ENCODE measurements at regions not wholly inside any gene's neighbourhood (a gene's known extent, or its start where the extent isn't known, plus 50 kb on each side); places are given as distances from the start of the nearest gene placed in this dataset.

DNA sequence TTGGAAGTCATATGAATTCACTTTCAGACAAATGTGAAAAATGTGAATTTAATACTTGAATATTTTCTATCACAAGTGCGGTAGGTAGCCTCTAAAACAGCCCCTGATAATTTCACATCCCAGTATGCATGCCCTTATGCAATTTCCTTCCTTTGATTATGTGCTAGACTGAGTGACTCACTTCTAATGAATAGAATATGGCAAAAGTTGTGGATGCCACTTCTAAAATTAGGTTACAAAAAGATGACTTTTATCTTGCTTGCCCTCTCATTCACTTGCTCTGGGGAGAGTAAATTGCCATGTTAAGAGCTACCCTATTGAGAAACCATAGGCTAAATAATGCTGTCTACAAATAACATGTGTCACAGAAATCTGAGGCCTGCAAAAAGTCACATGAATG is 402.5 kb upstream of the PCDH9 start:
- no peak overlapping the region for H3K4me2 ChIP-seq (ENCODE audit: low read length)

DNA sequence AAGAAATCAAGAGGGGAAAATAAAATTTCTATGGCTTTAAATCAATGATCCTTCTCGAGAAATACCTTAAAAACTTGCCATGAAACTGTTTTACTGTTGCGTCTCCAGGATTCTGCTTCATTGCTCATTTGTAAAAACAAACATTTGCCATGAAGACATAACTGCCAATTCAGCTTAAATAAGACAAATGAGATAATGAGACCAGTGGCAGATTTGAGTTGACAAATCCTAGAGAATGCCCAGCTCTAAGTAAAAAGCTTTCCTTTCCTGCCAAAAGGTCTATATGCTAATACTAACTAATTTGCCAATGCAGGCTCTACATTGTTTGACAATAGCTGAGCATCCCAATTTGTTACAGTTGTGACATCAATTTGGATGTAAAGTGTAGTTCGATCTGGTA is 400.5 kb upstream of the PCDH9 start:
- no peaks in the 10 kb centered on the region for H3K36me3 ChIP-seq (ENCODE audit: control insufficient read depth, low read length)
- no peaks in the 10 kb centered on the region for H3F3A ChIP-seq (ENCODE audit: control insufficient read depth, insufficient read depth)
- no peaks in the 10 kb centered on the region for H3K9me2 ChIP-seq (replicated peaks; ENCODE audit: control insufficient read depth, low read length)
- no peaks in the 10 kb centered on the region for H3K9me3 ChIP-seq (ENCODE audit: control insufficient read depth, insufficient read depth, low read length)
- no peak overlapping the region for H3K4me2 ChIP-seq (ENCODE audit: low read length)
- no peaks in the 10 kb centered on the region for H4K20me1 ChIP-seq (ENCODE audit: control insufficient read depth, insufficient read depth, low read depth, low read length)
- no peaks in the 10 kb centered on the region for H3K27me3 ChIP-seq (ENCODE audit: control insufficient read depth, low read length)
- no peak overlapping the region for H3K27ac ChIP-seq (ENCODE audit: low read depth, low read length)
- no peaks in the 10 kb centered on the region for H3K4me1 ChIP-seq (ENCODE audit: control insufficient read depth, low read length)
- H3K4me3 ChIP-seq (ENCODE audit: low read length), result no peak overlapping the region
- TF ChIP-seq EZH2phosphoT487 (IDR thresholded peaks at IDR 0.05; ENCODE audit: borderline replicate concordance, low read length), result no peak
- TF ChIP-seq, protein P1, sequence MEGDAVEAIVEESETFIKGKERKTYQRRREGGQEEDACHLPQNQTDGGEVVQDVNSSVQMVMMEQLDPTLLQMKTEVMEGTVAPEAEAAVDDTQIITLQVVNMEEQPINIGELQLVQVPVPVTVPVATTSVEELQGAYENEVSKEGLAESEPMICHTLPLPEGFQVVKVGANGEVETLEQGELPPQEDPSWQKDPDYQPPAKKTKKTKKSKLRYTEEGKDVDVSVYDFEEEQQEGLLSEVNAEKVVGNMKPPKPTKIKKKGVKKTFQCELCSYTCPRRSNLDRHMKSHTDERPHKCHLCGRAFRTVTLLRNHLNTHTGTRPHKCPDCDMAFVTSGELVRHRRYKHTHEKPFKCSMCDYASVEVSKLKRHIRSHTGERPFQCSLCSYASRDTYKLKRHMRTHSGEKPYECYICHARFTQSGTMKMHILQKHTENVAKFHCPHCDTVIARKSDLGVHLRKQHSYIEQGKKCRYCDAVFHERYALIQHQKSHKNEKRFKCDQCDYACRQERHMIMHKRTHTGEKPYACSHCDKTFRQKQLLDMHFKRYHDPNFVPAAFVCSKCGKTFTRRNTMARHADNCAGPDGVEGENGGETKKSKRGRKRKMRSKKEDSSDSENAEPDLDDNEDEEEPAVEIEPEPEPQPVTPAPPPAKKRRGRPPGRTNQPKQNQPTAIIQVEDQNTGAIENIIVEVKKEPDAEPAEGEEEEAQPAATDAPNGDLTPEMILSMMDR (IDR thresholded peaks at IDR 0.05; ENCODE audit: low read depth, low read length, poor library complexity, severe bottlenecking), result no peak
- H3K79me2 ChIP-seq (ENCODE audit: control insufficient read depth, low read length), result no peaks in the 10 kb centered on the region

More for the DNA sequence above, 402.5 kb upstream of the PCDH9 start:
- no peaks in the 10 kb centered on the region for H3K27me3 ChIP-seq (ENCODE audit: control insufficient read depth, low read length)
- no peaks in the 10 kb centered on the region for H3K9me2 ChIP-seq (replicated peaks; ENCODE audit: control insufficient read depth, low read length)
- TF ChIP-seq EZH2phosphoT487 (IDR thresholded peaks at IDR 0.05; ENCODE audit: borderline replicate concordance, low read length), result no peak
- TF ChIP-seq, protein P1 (IDR thresholded peaks at IDR 0.05; ENCODE audit: low read depth, low read length, poor library complexity, severe bottlenecking), result no peak
- H3K4me3 ChIP-seq (ENCODE audit: low read length), result no peak overlapping the region
- H3K4me1 ChIP-seq (ENCODE audit: control insufficient read depth, low read length), result no peaks in the 10 kb centered on the region
- H3K79me2 ChIP-seq (ENCODE audit: control insufficient read depth, low read length), result no peaks in the 10 kb centered on the region
- H3K27ac ChIP-seq (ENCODE audit: low read depth, low read length), result no peak overlapping the region
- H3F3A ChIP-seq (ENCODE audit: control insufficient read depth, insufficient read depth), result no peaks in the 10 kb centered on the region
- H3K36me3 ChIP-seq (ENCODE audit: control insufficient read depth, low read length), result no peaks in the 10 kb centered on the region
- H4K20me1 ChIP-seq (ENCODE audit: control insufficient read depth, insufficient read depth, low read depth, low read length), result no peaks in the 10 kb centered on the region
- no peaks in the 10 kb centered on the region for H3K9me3 ChIP-seq (ENCODE audit: control insufficient read depth, insufficient read depth, low read length)

DNA sequence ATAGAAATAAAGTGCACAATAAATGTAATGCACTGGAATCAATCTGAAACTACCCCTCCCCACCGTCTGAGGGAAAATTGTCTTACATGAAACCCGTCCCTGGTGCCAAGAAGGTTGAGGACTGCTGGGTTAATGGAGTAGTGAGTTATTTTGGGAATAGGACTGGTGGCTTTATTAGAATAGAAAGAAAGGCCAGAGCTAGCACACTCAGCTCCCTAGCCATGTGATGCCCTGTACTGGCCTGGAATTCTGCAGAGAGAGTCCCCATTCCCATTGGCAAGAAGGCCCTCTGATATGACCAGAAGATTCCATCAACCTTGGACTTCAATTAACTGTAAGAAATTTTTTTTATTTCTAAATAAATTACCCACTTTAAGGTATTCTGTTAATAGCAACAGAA is 393.5 kb upstream of the PCDH9 start:
- Histone ChIP-seq H3K4me1 (ENCODE audit: control insufficient read depth, low read length) (no peaks in the 10 kb centered on the region), H3K9me3 (ENCODE audit: control insufficient read depth, insufficient read depth, low read length) (no peaks in the 10 kb centered on the region), H4K20me1 (ENCODE audit: control insufficient read depth, insufficient read depth, low read depth, low read length) (no peaks in the 10 kb centered on the region), H3K4me2 (ENCODE audit: low read length) (no peak overlapping the region), H3K9me2 (replicated peaks; ENCODE audit: control insufficient read depth, low read length) (no peaks in the 10 kb centered on the region), H3K36me3 (ENCODE audit: control insufficient read depth, low read length) (no peaks in the 10 kb centered on the region), H3F3A (ENCODE audit: control insufficient read depth, insufficient read depth) (no peaks in the 10 kb centered on the region), H3K4me3 (ENCODE audit: low read length) (no peak overlapping the region), H3K79me2 (ENCODE audit: control insufficient read depth, low read length) (no peaks in the 10 kb centered on the region), H3K27ac (ENCODE audit: low read depth, low read length) (no peak overlapping the region), H3K27me3 (ENCODE audit: control insufficient read depth, low read length) (no peaks in the 10 kb centered on the region)
- no peak for TF ChIP-seq EZH2phosphoT487 (IDR thresholded peaks at IDR 0.05; ENCODE audit: borderline replicate concordance, low read length)
- TF ChIP-seq, protein P1 (IDR thresholded peaks at IDR 0.05; ENCODE audit: low read depth, low read length, poor library complexity, severe bottlenecking), result no peak

DNA sequence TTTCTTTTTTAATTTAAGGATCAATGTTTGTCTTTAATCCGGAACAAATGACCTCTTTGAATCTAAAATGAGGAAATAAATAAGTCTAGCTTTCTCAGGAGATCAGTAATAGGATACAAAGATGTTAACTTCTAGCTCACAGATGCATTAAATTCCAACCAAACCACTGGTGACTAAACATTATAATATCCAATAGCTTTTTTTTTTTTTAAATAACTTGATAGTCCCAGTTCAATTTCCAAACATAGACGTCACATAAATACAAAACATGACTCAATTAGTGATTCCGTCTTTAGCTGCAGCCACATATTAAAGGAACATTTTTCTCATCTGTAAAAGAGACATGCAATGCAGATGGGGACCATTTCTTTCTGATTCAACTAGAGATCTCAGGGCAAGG is 390.5 kb upstream of the PCDH9 start:
- H3K9me2 ChIP-seq (replicated peaks; ENCODE audit: control insufficient read depth, low read length), result no peaks in the 10 kb centered on the region
- no peaks in the 10 kb centered on the region for H3K27me3 ChIP-seq (ENCODE audit: control insufficient read depth, low read length)
- H3F3A ChIP-seq (ENCODE audit: control insufficient read depth, insufficient read depth), result no peaks in the 10 kb centered on the region
- H3K4me3 ChIP-seq (ENCODE audit: low read length), result no peak overlapping the region
- no peak overlapping the region for H3K27ac ChIP-seq (ENCODE audit: low read depth, low read length)
- H3K9me3 ChIP-seq (ENCODE audit: control insufficient read depth, insufficient read depth, low read length), result no peaks in the 10 kb centered on the region
- TF ChIP-seq, protein P1 (IDR thresholded peaks at IDR 0.05; ENCODE audit: low read depth, low read length, poor library complexity, severe bottlenecking), result no peak
- TF ChIP-seq EZH2phosphoT487 (IDR thresholded peaks at IDR 0.05; ENCODE audit: borderline replicate concordance, low read length), result no peak
- no peaks in the 10 kb centered on the region for H3K4me1 ChIP-seq (ENCODE audit: control insufficient read depth, low read length)
- no peaks in the 10 kb centered on the region for H4K20me1 ChIP-seq (ENCODE audit: control insufficient read depth, insufficient read depth, low read depth, low read length)
- H3K79me2 ChIP-seq (ENCODE audit: control insufficient read depth, low read length), result no peaks in the 10 kb centered on the region
- no peaks in the 10 kb centered on the region for H3K36me3 ChIP-seq (ENCODE audit: control insufficient read depth, low read length)
- H3K4me2 ChIP-seq (ENCODE audit: low read length), result no peak overlapping the region

Measured in DOHH2 (cell line).